ENCODE measurements at regions not wholly inside any gene's neighbourhood (a gene's known extent, or its start where the extent isn't known, plus 50 kb on each side); places are given as distances from the start of the nearest gene placed in this dataset.

- TF ChIP-seq CTCF (IDR thresholded peaks at IDR 0.05) (no peak), POLR2A (IDR thresholded peaks at IDR 0.05) (no peak), POLR2AphosphoS5 (IDR thresholded peaks at IDR 0.05) (no peak)
These were observed 160.4 kb downstream of the NSG2 start for GRCh38 chr5:174205939-174206338.
